ENCODE measurements at regions not wholly inside any gene's neighbourhood (a gene's known extent, or its start where the extent isn't known, plus 50 kb on each side); places are given as distances from the start of the nearest gene placed in this dataset.

DNA sequence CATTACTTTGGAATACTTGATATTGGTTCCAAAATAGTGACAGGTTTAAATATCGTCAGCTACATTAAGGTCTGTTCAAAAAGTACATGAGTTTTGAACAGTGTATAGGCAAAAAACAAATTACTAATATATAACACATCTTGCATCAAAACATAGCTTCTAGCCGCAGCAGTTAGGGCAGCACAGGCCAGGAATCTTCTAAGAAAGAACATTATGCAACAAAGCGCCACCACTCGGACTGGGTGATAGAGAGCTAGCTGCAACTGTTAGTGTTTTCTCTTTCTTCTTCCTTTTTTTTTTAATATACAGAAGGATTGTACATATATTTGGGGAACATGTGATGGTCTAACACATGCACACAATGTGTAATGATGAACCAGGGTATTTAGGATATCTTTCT lies 504.5 kb downstream of the NR2F1-AS1 start:
- no peaks in the 10 kb centered on the region for H3K9me3 ChIP-seq
- H3K36me3 ChIP-seq = no peaks in the 10 kb centered on the region
- 92 to 95% (median 95%) methylated on average over 4 of the region's 4 CpGs for WGBS, 4 donors
- H3K4me3 ChIP-seq = no peak overlapping the region
- no peaks in the 10 kb centered on the region for H3K27me3 ChIP-seq
- DNase-seq = no peak
- no peak overlapping the region for H3K27ac ChIP-seq
- H3K4me1 ChIP-seq = peaks cover 0 to 15% (median 9%) of the 10 kb centered on the region in 12 donors
- no peak for ATAC-seq
- TF ChIP-seq CTCF (IDR thresholded peaks at IDR 0.05) = no peak
- no peak for TF ChIP-seq POLR2A (IDR thresholded peaks at IDR 0.05)
- intact Hi-C loops (cut with DNase I) = no loop called here

DNA sequence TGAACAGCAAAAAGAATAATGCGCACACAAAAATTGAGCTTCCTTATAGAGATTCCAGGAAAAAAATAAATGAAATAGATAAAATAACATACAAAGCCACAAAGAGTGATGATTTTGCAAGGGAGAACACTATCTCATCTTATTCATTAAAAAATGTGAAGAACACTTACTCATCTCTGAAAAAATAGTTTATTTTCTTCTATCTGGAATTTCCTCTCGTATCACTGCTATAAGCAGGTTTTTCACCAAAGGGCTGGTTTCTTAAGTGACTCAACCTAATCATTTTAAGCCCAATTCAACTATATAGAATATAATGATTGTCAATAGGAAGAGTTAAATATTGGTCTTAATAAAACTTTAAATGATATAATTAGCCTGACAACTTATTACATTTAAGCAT lies 504.9 kb downstream of the NR2F1-AS1 start:
- no peak overlapping the region for H3K27ac ChIP-seq
- H3K27me3 ChIP-seq = no peaks in the 10 kb centered on the region
- ATAC-seq = no peak
- 92 to 95% (median 93%) methylated on average over 2 of the region's 2 CpGs for WGBS, 4 donors
- intact Hi-C loops (cut with DNase I) = no loop called here
- no peak for TF ChIP-seq CTCF (IDR thresholded peaks at IDR 0.05)
- TF ChIP-seq POLR2A (IDR thresholded peaks at IDR 0.05) = no peak
- H3K4me3 ChIP-seq = no peak overlapping the region
- no peak for DNase-seq
- no peaks in the 10 kb centered on the region for H3K9me3 ChIP-seq
- H3K4me1 ChIP-seq = peaks cover 0 to 15% (median 9%) of the 10 kb centered on the region in 12 donors
- H3K36me3 ChIP-seq = no peaks in the 10 kb centered on the region

GRCh38 chr5:93073547-93073946 lies 507.5 kb downstream of the NR2F1-AS1 start:
- 83 to 89% (median 86%) methylated on average over 4 of the region's 4 CpGs for WGBS, 4 donors
- no peak for TF ChIP-seq POLR2A (IDR thresholded peaks at IDR 0.05)
- no peak for TF ChIP-seq CTCF (IDR thresholded peaks at IDR 0.05)
- ATAC-seq (no peak), DNase-seq (no peak)
- Histone ChIP-seq H3K27ac (no peak overlapping the region), H3K36me3 (no peaks in the 10 kb centered on the region), H3K27me3 (no peaks in the 10 kb centered on the region), H3K9me3 (no peaks in the 10 kb centered on the region), H3K4me1 (peaks cover 0 to 9% (median 3%) of the 10 kb centered on the region in 12 donors), H3K4me3 (no peak overlapping the region)
- intact Hi-C loops (cut with DNase I) = no loop called here

DNA sequence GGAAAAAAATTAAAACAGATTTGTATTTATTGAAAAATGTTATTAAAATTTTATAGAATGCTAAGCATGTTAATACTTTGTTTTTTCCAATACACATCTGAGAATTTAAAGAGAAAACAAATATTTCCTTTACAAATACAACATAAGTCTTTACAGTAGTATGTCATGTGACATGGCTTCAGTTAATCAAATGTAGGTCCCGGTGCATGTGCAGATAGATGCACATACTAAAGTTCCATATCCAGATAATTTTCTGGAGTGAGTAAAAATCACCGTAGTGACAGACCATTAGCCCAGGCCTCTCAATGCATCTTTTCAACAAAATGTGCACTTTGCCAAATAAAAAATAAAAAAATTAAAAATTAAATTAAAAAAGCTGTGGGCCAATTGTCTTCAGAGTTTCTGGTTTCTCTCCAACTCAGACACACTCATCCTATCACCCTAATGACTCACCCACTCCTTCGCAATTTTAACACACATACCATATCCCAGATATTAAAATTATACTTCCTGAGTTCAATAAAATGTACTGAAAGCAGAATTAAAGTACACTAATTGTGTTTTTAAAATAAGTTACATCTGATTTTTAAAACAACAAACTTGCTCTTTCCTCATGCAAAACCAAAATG lies 508.1 kb downstream of the NR2F1-AS1 start:
- ATAC-seq (no peak), DNase-seq (no peak)
- Histone ChIP-seq H3K27me3 (no peaks in the 10 kb centered on the region), H3K4me1 (peaks cover 0 to 3% (median 0%) of the 10 kb centered on the region in 12 donors), H3K9me3 (no peaks in the 10 kb centered on the region), H3K27ac (no peak overlapping the region), H3K36me3 (no peaks in the 10 kb centered on the region), H3K4me3 (no peak overlapping the region)
- intact Hi-C loops (cut with DNase I) = no loop called here
- TF ChIP-seq CTCF (IDR thresholded peaks at IDR 0.05) = no peak
- no peak for TF ChIP-seq POLR2A (IDR thresholded peaks at IDR 0.05)
- WGBS, 4 donors = 75 to 83% (median 77%) methylated on average over 3 of the region's 3 CpGs

All from heart left ventricle (tissue), 16 donors.